C4-2B (cell line): ENCODE measurements at regions not wholly inside any gene's neighbourhood (a gene's known extent, or its start where the extent isn't known, plus 50 kb on each side); places are given as distances from the start of the nearest gene placed in this dataset.

Experiments used
- H3K27ac ChIP-seq: fragments of 450-650 bp; 2 replicates; pipeline ENCODE4 v1.5.1; 2017
- CTCF ChIP-seq: fragments of 450-650 bp; conservative IDR thresholded peaks from 2 replicates; pipeline ENCODE4 v1.5.1; 2017; ENCODE audit warnings: mild to moderate bottlenecking
- ZFX ChIP-seq: fragments of 450-650 bp; IDR thresholded peaks from 2 replicates; pipeline ENCODE4 v1.6.1; 2017

- TF ChIP-seq ZFX (no peak), CTCF (no peak)
Measured at GRCh38 chr5:111582451-111582850, 70.1 kb upstream of the STARD4 start.

GRCh38 chr5:111580956-111581355 lies 68.6 kb upstream of the STARD4 start:
- no peak for TF ChIP-seq ZFX
- no peak for TF ChIP-seq CTCF
- no peak overlapping the region for H3K27ac ChIP-seq

More at GRCh38 chr5:111582451-111582850, 70.1 kb upstream of the STARD4 start:
- H3K27ac ChIP-seq = no peak overlapping the region

- TF ChIP-seq ZFX (no peak), CTCF (no peak)
- no peak overlapping the region for H3K27ac ChIP-seq
Measured at GRCh38 chr5:111574311-111574710, 62.0 kb upstream of the STARD4 start.

GRCh38 chr5:111572561-111572960 lies 60.2 kb upstream of the STARD4 start:
- TF ChIP-seq CTCF (no peak), ZFX (no peak)
- H3K27ac ChIP-seq = no peak overlapping the region

GRCh38 chr5:111563031-111563822 lies 50.9 kb upstream of the STARD4 start:
- no peak for TF ChIP-seq ZFX
- no peak for TF ChIP-seq CTCF
- no peak overlapping the region for H3K27ac ChIP-seq

GRCh38 chr5:111562561-111562960 lies 50.2 kb upstream of the STARD4 start:
- no peak for TF ChIP-seq ZFX
- TF ChIP-seq CTCF = no peak
- H3K27ac ChIP-seq = no peak overlapping the region
